GM12878 (cell line): ENCODE measurements at regions not wholly inside any gene's neighbourhood (a gene's known extent, or its start where the extent isn't known, plus 50 kb on each side); places are given as distances from the start of the nearest gene placed in this dataset.

Source experiments
- ATAC-seq: fragments of 200-7000 bp; cut with Tn5 transposase; 3 replicates; pipeline ENCODE4 v1.9.1; 2020; ENCODE audit warnings: mild to moderate bottlenecking, moderate library complexity
- BruUV-seq: library from RNA; stranded (reverse); fragments of 400-500 nt; replicated peaks from 2 replicates; lab custom pipeline; 2021; lab: Mats Ljungman, UMichigan
- CTCF ChIA-PET: fragments of 300-600 bp; sonication (Branson Sonifier 250); formaldehyde crosslinking; extraction: SDS; loops from one replicate; lab custom pipeline; 2021; ENCODE audit warnings: inconsistent platforms; lab: Yijun Ruan, JAX
- POLR2A ChIA-PET: fragments of 350-600 bp; formaldehyde crosslinking; extraction: SDS; loops from one replicate; lab custom pipeline; 2021; ENCODE audit warnings: inconsistent platforms; lab: Charles Lee
- RAD21 ChIA-PET: fragments of 300-600 bp; sonication (Branson Sonifier 250); formaldehyde crosslinking; loops from one replicate; lab custom pipeline; 2023; ENCODE audit warnings: antibody characterized with exemption; ENCODE audit not compliant: unreplicated experiment; lab: Charles Lee
- SMC1A ChIA-PET: fragments of 300-600 bp; sonication (Branson Sonifier 250); formaldehyde crosslinking; loops from one replicate; lab custom pipeline; 2023; ENCODE audit not compliant: unreplicated experiment, uncharacterized antibody; lab: Charles Lee
- DNase-seq: peaks from one replicate; pipeline ENCODE4 v3.0.0-alpha.2; 2011; ENCODE audit warnings: low read depth, low spot score
- FAIRE-seq: peaks from 3 replicates; lab custom pipeline; 2011; peaks lifted over from hg19 to GRCh38; lab: Jason Lieb, UNC
- H2AFZ ChIP-seq: 2 replicates; pipeline ENCODE4 v1.6.0; 2011; ENCODE audit warnings: low read depth, low read length, control low read depth; ENCODE audit not compliant: control insufficient read depth
- H3K27ac ChIP-seq: 2 replicates; pipeline ENCODE4 v1.5.1; 2011; ENCODE audit warnings: control low read depth; ENCODE audit not compliant: control insufficient read depth, insufficient read depth
- H3K27me3 ChIP-seq, 2 experiments: replicated peaks in 1 of 2; 2 replicates each; pipeline versions ENCODE4 v1.6.0 to v1.6.1; 2011; ENCODE audit warnings: low read length in 1 of 2; ENCODE audit not compliant: control insufficient read depth in 2 of 2, insufficient read depth in 2 of 2
- H3K36me3 ChIP-seq, 2 experiments: 2 replicates each; pipeline ENCODE4 v1.5.1; 2011; ENCODE audit warnings: low read length in 1 of 2; ENCODE audit not compliant: control insufficient read depth in 2 of 2, insufficient read depth in 2 of 2
- H3K4me1 ChIP-seq: 2 replicates; pipeline ENCODE4 v1.6.1; 2011; ENCODE audit warnings: mild to moderate bottlenecking, low read length, moderate library complexity, mixed read lengths; ENCODE audit not compliant: control insufficient read depth, insufficient read depth
- H3K4me2 ChIP-seq: 2 replicates; pipeline ENCODE4 v1.6.0; 2011; ENCODE audit warnings: control low read depth; ENCODE audit not compliant: control insufficient read depth, insufficient read depth
- H3K4me3 ChIP-seq: fragments of 200-600 bp; sonication (generic); 2 replicates; pipeline ENCODE4 v1.5.1; 2016
- H3K79me2 ChIP-seq: 2 replicates; pipeline ENCODE4 v1.6.0; 2011; ENCODE audit warnings: low read length; ENCODE audit not compliant: control insufficient read depth, insufficient read depth
- H3K9ac ChIP-seq: 2 replicates; pipeline ENCODE4 v1.8.0; 2011; ENCODE audit warnings: low read length, control low read depth, mixed read lengths; ENCODE audit not compliant: control insufficient read depth, insufficient read depth
- H3K9me3 ChIP-seq: replicated peaks from 3 replicates; pipeline ENCODE4 v1.5.1; 2011; ENCODE audit warnings: mild to moderate bottlenecking, low read length; ENCODE audit not compliant: control insufficient read depth, insufficient read depth
- H4K20me1 ChIP-seq: 2 replicates; pipeline ENCODE4 v1.6.0; 2011; ENCODE audit not compliant: control insufficient read depth, insufficient read depth
- ATF2 ChIP-seq: IDR thresholded peaks from 2 replicates; pipeline ENCODE4 v1.6.1; 2012; ENCODE audit warnings: low read length, inconsistent platforms
- ETV6 ChIP-seq, 2 experiments: fragments of 450-650 bp in 1 of 2; IDR thresholded peaks in 1 of 2; conservative IDR thresholded peaks in 1 of 2; 2 replicates each; pipeline ENCODE4 v1.6.1; 2014; ENCODE audit warnings: antibody characterized with exemption in 1 of 2, borderline replicate concordance in 1 of 2, low read depth in 1 of 2, mild to moderate bottlenecking in 1 of 2, moderate library complexity in 1 of 2
- EZH2 ChIP-seq: IDR thresholded peaks from 2 replicates; pipeline ENCODE4 v1.6.1; 2012; ENCODE audit warnings: low read depth, mild to moderate bottlenecking, control low read depth, inconsistent platforms, low read length, borderline replicate concordance; ENCODE audit not compliant: control insufficient read depth
- FOXM1 ChIP-seq: IDR thresholded peaks from 2 replicates; pipeline ENCODE4 v1.6.1; 2012; ENCODE audit warnings: low read depth, mild to moderate bottlenecking, inconsistent platforms, low read length, moderate library complexity
- GATAD2B ChIP-seq: fragments of 450-650 bp; conservative IDR thresholded peaks from 2 replicates; pipeline ENCODE4 v1.6.1; 2017; ENCODE audit warnings: low read depth, mild to moderate bottlenecking, moderate library complexity
- IKZF1 ChIP-seq: fragments of 450-650 bp; conservative IDR thresholded peaks from 2 replicates; pipeline ENCODE4 v1.6.1; 2017; ENCODE audit warnings: antibody characterized with exemption, mild to moderate bottlenecking
- KDM1A ChIP-seq: fragments of 200-600 bp; sonication (generic); IDR thresholded peaks from 2 replicates; pipeline ENCODE4 v1.6.1; 2016; ENCODE audit warnings: borderline replicate concordance
- MLLT1 ChIP-seq: fragments of 450-650 bp; IDR thresholded peaks from 2 replicates; pipeline ENCODE4 v1.6.1; 2016; ENCODE audit warnings: mild to moderate bottlenecking
- RCOR1 ChIP-seq: conservative IDR thresholded peaks from 2 replicates; pipeline ENCODE4 v1.6.1; 2012; ENCODE audit warnings: low read depth, low read length, improper control_type of control experiment
- RUNX3 ChIP-seq: IDR thresholded peaks from 2 replicates; pipeline ENCODE4 v1.6.1; 2012; ENCODE audit warnings: low read length, inconsistent platforms
- SPI1 ChIP-seq: IDR thresholded peaks from 2 replicates; pipeline ENCODE4 v1.6.1; 2011; ENCODE audit warnings: low read depth, mild to moderate bottlenecking, low read length, moderate library complexity, borderline replicate concordance; ENCODE audit not compliant: insufficient read depth
- TAF1 ChIP-seq: IDR thresholded peaks from 2 replicates; pipeline ENCODE4 v1.6.1; 2011; ENCODE audit warnings: mild to moderate bottlenecking, low read depth, low read length, borderline replicate concordance
- ZNF24 ChIP-seq: fragments of 450-650 bp; IDR thresholded peaks from 2 replicates; pipeline ENCODE4 v1.6.1; 2017; ENCODE audit warnings: antibody characterized with exemption, mild to moderate bottlenecking
- in situ Hi-C: fragments of 300-500 bp; cut with MboI; formaldehyde crosslinking; loops from 9 replicates; pipeline ENCODE4 v1.14.3; 2018; ENCODE audit warnings: mixed read lengths
- intact Hi-C: fragments of 100-400 bp; cut with micrococcal nuclease; formaldehyde crosslinking; loops from one replicate; pipeline ENCODE4 v1.14.2; 2022; ENCODE audit not compliant: unreplicated experiment
- TF ChIP-seq, protein P1 (sequence below): IDR thresholded peaks from 2 replicates; pipeline ENCODE4 v1.6.1; 2012; ENCODE audit warnings: mild to moderate bottlenecking, low read depth, low read length
- TF ChIP-seq, protein P2 (sequence below): fragments of 450-650 bp; conservative IDR thresholded peaks from 2 replicates; pipeline ENCODE4 v1.6.1; 2017; ENCODE audit warnings: mild to moderate bottlenecking, moderate library complexity

GRCh38 chr7:132072873-132073272 lies 503.4 kb downstream of the PLXNA4 start:
- Histone ChIP-seq H3K27me3 (no peaks in the 10 kb centered on the region), H3K4me1 (no peaks in the 10 kb centered on the region), H3K4me3 (no peak overlapping the region), H3K79me2 (no peaks in the 10 kb centered on the region), H3K27ac (no peak overlapping the region), H3K9me3 (no peaks in the 10 kb centered on the region), H3K36me3 (no peaks in the 10 kb centered on the region), H2AFZ (no peak overlapping the region)
- in situ Hi-C loops = no loop called here
- no peak for FAIRE-seq
- ChIA-PET CTCF (no interaction called here), POLR2A (no interaction called here), RAD21 (no interaction called here), SMC1A (no interaction called here)
- BruUV-seq = no TSS peak
- no peak for DNase-seq
- TF ChIP-seq IKZF1 (no peak), ZNF24 (no peak), SPI1 (no peak), GATAD2B (no peak), FOXM1 (no peak), ATF2 (no peak), KDM1A (no peak), RUNX3 (no peak), EZH2 (no peak), RCOR1 (no peak), TAF1 (no peak), ETV6 (conservative IDR thresholded peaks at IDR 0.05 in 1 of 2, IDR thresholded peaks at IDR 0.05 in 1 of 2; ENCODE audit: borderline replicate concordance in 1 of 2, low read depth in 1 of 2) (no peak), MLLT1 (no peak)
- TF ChIP-seq, protein P1, sequence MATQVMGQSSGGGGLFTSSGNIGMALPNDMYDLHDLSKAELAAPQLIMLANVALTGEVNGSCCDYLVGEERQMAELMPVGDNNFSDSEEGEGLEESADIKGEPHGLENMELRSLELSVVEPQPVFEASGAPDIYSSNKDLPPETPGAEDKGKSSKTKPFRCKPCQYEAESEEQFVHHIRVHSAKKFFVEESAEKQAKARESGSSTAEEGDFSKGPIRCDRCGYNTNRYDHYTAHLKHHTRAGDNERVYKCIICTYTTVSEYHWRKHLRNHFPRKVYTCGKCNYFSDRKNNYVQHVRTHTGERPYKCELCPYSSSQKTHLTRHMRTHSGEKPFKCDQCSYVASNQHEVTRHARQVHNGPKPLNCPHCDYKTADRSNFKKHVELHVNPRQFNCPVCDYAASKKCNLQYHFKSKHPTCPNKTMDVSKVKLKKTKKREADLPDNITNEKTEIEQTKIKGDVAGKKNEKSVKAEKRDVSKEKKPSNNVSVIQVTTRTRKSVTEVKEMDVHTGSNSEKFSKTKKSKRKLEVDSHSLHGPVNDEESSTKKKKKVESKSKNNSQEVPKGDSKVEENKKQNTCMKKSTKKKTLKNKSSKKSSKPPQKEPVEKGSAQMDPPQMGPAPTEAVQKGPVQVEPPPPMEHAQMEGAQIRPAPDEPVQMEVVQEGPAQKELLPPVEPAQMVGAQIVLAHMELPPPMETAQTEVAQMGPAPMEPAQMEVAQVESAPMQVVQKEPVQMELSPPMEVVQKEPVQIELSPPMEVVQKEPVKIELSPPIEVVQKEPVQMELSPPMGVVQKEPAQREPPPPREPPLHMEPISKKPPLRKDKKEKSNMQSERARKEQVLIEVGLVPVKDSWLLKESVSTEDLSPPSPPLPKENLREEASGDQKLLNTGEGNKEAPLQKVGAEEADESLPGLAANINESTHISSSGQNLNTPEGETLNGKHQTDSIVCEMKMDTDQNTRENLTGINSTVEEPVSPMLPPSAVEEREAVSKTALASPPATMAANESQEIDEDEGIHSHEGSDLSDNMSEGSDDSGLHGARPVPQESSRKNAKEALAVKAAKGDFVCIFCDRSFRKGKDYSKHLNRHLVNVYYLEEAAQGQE = no peak
- TF ChIP-seq, protein P2, sequence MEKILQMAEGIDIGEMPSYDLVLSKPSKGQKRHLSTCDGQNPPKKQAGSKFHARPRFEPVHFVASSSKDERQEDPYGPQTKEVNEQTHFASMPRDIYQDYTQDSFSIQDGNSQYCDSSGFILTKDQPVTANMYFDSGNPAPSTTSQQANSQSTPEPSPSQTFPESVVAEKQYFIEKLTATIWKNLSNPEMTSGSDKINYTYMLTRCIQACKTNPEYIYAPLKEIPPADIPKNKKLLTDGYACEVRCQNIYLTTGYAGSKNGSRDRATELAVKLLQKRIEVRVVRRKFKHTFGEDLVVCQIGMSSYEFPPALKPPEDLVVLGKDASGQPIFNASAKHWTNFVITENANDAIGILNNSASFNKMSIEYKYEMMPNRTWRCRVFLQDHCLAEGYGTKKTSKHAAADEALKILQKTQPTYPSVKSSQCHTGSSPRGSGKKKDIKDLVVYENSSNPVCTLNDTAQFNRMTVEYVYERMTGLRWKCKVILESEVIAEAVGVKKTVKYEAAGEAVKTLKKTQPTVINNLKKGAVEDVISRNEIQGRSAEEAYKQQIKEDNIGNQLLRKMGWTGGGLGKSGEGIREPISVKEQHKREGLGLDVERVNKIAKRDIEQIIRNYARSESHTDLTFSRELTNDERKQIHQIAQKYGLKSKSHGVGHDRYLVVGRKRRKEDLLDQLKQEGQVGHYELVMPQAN = no peak
- TF ChIP-seq, all 136 proteins: peak for 0
- H3K9ac ChIP-seq = no peak overlapping the region
- H4K20me1 ChIP-seq = no peaks in the 10 kb centered on the region
- intact Hi-C loops = no loop called here
- ATAC-seq = peak; percentile 26; the same call in 1 of the 3 replicates
- no peak overlapping the region for H3K4me2 ChIP-seq
